Endodermal cell (in vitro differentiated cells): ENCODE measurements at regions not wholly inside any gene's neighbourhood (a gene's known extent, or its start where the extent isn't known, plus 50 kb on each side); places are given as distances from the start of the nearest gene placed in this dataset.

Source experiments
- DNase-seq: peaks from one replicate; pipeline ENCODE4 v3.0.0-alpha.2; 2017
- H3K27ac ChIP-seq: 2 replicates; pipeline ENCODE4 v1.5.1; 2013; ENCODE audit warnings: mild to moderate bottlenecking, low read depth, low read length, moderate library complexity
- H3K27me3 ChIP-seq: 2 replicates; pipeline ENCODE4 v1.6.1; 2013; ENCODE audit warnings: mild to moderate bottlenecking, low read length, moderate library complexity; ENCODE audit not compliant: insufficient read depth, control insufficient read depth, poor library complexity, severe bottlenecking
- H3K36me3 ChIP-seq: 2 replicates; pipeline ENCODE4 v1.7.0; 2013; ENCODE audit warnings: mild to moderate bottlenecking, low read length, moderate library complexity; ENCODE audit not compliant: control insufficient read depth, insufficient read depth
- H3K4me1 ChIP-seq: one replicate; pipeline ENCODE4 v1.7.0; 2013; ENCODE audit warnings: low read length; ENCODE audit not compliant: control insufficient read depth, insufficient read depth
- H3K4me3 ChIP-seq: 2 replicates; pipeline ENCODE4 v1.5.1; 2013; ENCODE audit warnings: mild to moderate bottlenecking, low read length, moderate library complexity
- H3K9ac ChIP-seq: 2 replicates; pipeline ENCODE4 v1.6.1; 2013; ENCODE audit warnings: mild to moderate bottlenecking, low read length, moderate library complexity; ENCODE audit not compliant: poor library complexity, severe bottlenecking; ENCODE audit errors: extremely low read depth
- H3K9me3 ChIP-seq: 2 replicates; pipeline ENCODE4 v1.6.1; 2013; ENCODE audit warnings: mild to moderate bottlenecking, low read length, moderate library complexity; ENCODE audit not compliant: control insufficient read depth
- H3K27ac Mint-ChIP-seq: 2 replicates; pipeline ENCODE4 v1.8.0; 2020; ENCODE audit warnings: mixed read lengths
- H3K27me3 Mint-ChIP-seq: 2 replicates; pipeline ENCODE4 v1.8.0; 2021; ENCODE audit warnings: mild to moderate bottlenecking, mixed read lengths; ENCODE audit not compliant: insufficient read depth
- H3K36me3 Mint-ChIP-seq: 2 replicates; pipeline ENCODE4 v1.8.0; 2020; ENCODE audit warnings: low read depth, mixed read lengths
- H3K4me1 Mint-ChIP-seq: 2 replicates; pipeline ENCODE4 v1.8.0; 2020; ENCODE audit warnings: mixed read lengths
- H3K4me3 Mint-ChIP-seq: 2 replicates; pipeline ENCODE4 v1.8.0; 2020; ENCODE audit warnings: mild to moderate bottlenecking, moderate library complexity, mixed read lengths
- H3K9me3 Mint-ChIP-seq: 2 replicates; pipeline ENCODE4 v1.8.0; 2020; ENCODE audit warnings: mild to moderate bottlenecking, mixed read lengths
- CTCF ChIP-seq: fragments of 200-600 bp; sonication (generic); conservative IDR thresholded peaks from 2 replicates; pipeline ENCODE4 v1.5.0; 2021; ENCODE audit warnings: antibody characterized with exemption, mild to moderate bottlenecking
- WGBS, 2 experiments: methylation state at CpG; one replicate each; pipeline versions ENCODE4 v1.1.5 to v1.1.7; 2013; ENCODE audit warnings: missing lambda C conversion rate in 2 of 2, mixed read lengths in 1 of 2; ENCODE audit not compliant: insufficient coverage in 1 of 2, insufficient read length in 1 of 2; 5-methylcytosine and 5-hydroxymethylcytosine counted together

- Mint-ChIP-seq H3K9me3 (peaks cover 23% of the 10 kb centered on the region), H3K27ac (no peak overlapping the region), H3K27me3 (peaks cover 11% of the 10 kb centered on the region), H3K4me1 (no peaks in the 10 kb centered on the region), H3K36me3 (peaks cover 3% of the 10 kb centered on the region), H3K4me3 (no peak overlapping the region)
- Histone ChIP-seq H3K4me1 (no peaks in the 10 kb centered on the region), H3K27ac (no peak overlapping the region), H3K9me3 (peaks cover 18% of the 10 kb centered on the region), H3K36me3 (no peaks in the 10 kb centered on the region), H3K27me3 (peaks cover 2% of the 10 kb centered on the region), H3K4me3 (no peak overlapping the region), H3K9ac (no peak overlapping the region)
- no peak for DNase-seq
- 99 to 100% methylated on average over 2 to 3 of the region's 4 CpGs for WGBS, 2 experiments
- TF ChIP-seq CTCF: no peak
These were observed 219.0 kb upstream of the GATB start for GRCh38 chr4:151979819-151980218.

- no peaks in the 10 kb centered on the region for H3K9me3 ChIP-seq
- peaks cover 32% of the 10 kb centered on the region for H3K27me3 ChIP-seq
- H3K36me3 ChIP-seq: no peaks in the 10 kb centered on the region
- DNase-seq: no peak
- Mint-ChIP-seq H3K36me3 (no peaks in the 10 kb centered on the region), H3K27ac (no peak overlapping the region), H3K27me3 (peaks cover 11% of the 10 kb centered on the region), H3K4me3 (no peak overlapping the region), H3K4me1 (peaks cover 16% of the 10 kb centered on the region), H3K9me3 (no peaks in the 10 kb centered on the region)
- TF ChIP-seq CTCF: no peak
- H3K27ac ChIP-seq: no peak overlapping the region
- no peak overlapping the region for H3K9ac ChIP-seq
- H3K4me1 ChIP-seq: peaks cover 9% of the 10 kb centered on the region
- H3K4me3 ChIP-seq: no peak overlapping the region
- WGBS, 2 experiments: 92 to 97% methylated on average over 4 to 6 of the region's 6 CpGs
These were observed 207.8 kb upstream of the GATB start for GRCh38 chr4:151968643-151969042.

DNA sequence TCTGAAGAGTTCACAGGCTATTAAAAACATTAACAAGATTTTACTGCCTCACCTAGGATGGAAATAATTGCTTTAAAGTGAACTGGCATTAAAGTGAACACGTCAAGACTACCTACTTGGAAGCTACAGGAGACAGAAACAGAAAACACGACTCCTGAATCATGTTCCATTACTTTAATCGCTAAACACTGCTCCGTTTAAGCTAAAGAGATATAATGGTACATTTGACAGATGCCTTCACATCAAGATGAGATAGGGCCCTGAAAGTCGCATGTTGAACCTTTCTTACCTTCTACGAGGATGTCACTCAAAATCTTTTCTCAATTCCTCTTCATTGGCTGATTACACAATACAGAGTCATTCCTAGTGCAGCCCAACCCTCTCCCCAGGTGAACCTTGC is 206.3 kb upstream of the GATB start:
- TF ChIP-seq CTCF: no peak
- no peak overlapping the region for H3K4me3 Mint-ChIP-seq
- 92 to 95% methylated on average over 6 of the region's 6 CpGs for WGBS, 2 experiments

More for the DNA sequence above, 206.3 kb upstream of the GATB start:
- Histone ChIP-seq H3K36me3 (no peaks in the 10 kb centered on the region), H3K9me3 (no peaks in the 10 kb centered on the region), H3K4me1 (peaks cover 9% of the 10 kb centered on the region), H3K9ac (no peak overlapping the region), H3K27me3 (peaks cover 30% of the 10 kb centered on the region), H3K4me3 (no peak overlapping the region), H3K27ac (no peak overlapping the region)
- Mint-ChIP-seq H3K4me1 (peaks cover 16% of the 10 kb centered on the region), H3K36me3 (no peaks in the 10 kb centered on the region), H3K27me3 (peaks cover 15% of the 10 kb centered on the region), H3K9me3 (no peaks in the 10 kb centered on the region), H3K27ac (no peak overlapping the region)
- DNase-seq: no peak
